ENCODE measurements at regions not wholly inside any gene's neighbourhood (a gene's known extent, or its start where the extent isn't known, plus 50 kb on each side); places are given as distances from the start of the nearest gene placed in this dataset.
"Not testable (repeated sequence)": the region's sequence is repeated elsewhere in the genome, so short reads cannot be mapped to it uniquely, and the experiment has no call there.

DNA sequence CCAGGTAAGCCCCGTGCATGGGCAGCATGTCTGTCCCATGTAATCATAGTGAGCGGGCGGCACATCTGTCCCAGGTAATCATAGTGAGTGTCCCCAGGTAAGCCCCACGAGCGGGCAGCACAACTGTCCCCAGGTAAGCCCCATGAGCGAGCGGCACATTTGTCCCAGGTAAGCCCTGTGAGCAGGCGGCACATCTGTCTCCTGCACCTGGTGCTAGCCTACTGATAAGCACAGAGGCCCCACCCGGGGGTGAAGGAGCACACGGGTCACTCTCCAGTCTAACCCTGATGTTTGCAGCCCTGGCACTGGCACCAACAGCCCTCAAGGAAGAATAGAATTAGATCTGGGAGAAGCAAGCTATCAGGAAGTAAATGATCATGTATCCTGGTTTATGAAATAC is 99.2 kb downstream of the ATP6V0E2 start:
- TF ChIP-seq, protein P1, sequence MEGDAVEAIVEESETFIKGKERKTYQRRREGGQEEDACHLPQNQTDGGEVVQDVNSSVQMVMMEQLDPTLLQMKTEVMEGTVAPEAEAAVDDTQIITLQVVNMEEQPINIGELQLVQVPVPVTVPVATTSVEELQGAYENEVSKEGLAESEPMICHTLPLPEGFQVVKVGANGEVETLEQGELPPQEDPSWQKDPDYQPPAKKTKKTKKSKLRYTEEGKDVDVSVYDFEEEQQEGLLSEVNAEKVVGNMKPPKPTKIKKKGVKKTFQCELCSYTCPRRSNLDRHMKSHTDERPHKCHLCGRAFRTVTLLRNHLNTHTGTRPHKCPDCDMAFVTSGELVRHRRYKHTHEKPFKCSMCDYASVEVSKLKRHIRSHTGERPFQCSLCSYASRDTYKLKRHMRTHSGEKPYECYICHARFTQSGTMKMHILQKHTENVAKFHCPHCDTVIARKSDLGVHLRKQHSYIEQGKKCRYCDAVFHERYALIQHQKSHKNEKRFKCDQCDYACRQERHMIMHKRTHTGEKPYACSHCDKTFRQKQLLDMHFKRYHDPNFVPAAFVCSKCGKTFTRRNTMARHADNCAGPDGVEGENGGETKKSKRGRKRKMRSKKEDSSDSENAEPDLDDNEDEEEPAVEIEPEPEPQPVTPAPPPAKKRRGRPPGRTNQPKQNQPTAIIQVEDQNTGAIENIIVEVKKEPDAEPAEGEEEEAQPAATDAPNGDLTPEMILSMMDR (IDR thresholded peaks at IDR 0.05): not testable (repeated sequence)
- not testable (repeated sequence) for TF ChIP-seq EZH2, EZH2phosphoT487 (IDR thresholded peaks at IDR 0.05)
